Epidermal melanocyte (primary cell): ENCODE measurements at regions not wholly inside any gene's neighbourhood (a gene's known extent, or its start where the extent isn't known, plus 50 kb on each side); places are given as distances from the start of the nearest gene placed in this dataset.
"Not testable (repeated sequence)": the region's sequence is repeated elsewhere in the genome, so short reads cannot be mapped to it uniquely, and the experiment has no call there.

ENCODE experiments used
- DNase-seq: peaks from one replicate; pipeline ENCODE4 v3.0.0; 2011; ENCODE audit warnings: low spot score; ENCODE audit not compliant: insufficient read length

- no peak for DNase-seq
Measured at GRCh38 chr22:49676783-49677494, 150.7 kb downstream of the BRD1 start.

- no peak for DNase-seq
Measured at GRCh38 chr22:49676230-49676629, 151.4 kb downstream of the BRD1 start.

GRCh38 chr22:49674479-49675050, 153.1 kb downstream of the BRD1 start:
- no peak for DNase-seq

GRCh38 chr22:49673048-49673447, 154.6 kb downstream of the BRD1 start:
- no peak for DNase-seq

GRCh38 chr22:49672014-49672516, 155.6 kb downstream of the BRD1 start:
- no peak for DNase-seq

GRCh38 chr22:49671331-49672013, 156.2 kb downstream of the BRD1 start:
- no peak for DNase-seq

- DNase-seq: no peak
Measured at GRCh38 chr22:49670456-49671330, 157.0 kb downstream of the BRD1 start.

- not testable (repeated sequence) for DNase-seq
Measured at GRCh38 chr22:49669969-49670455, 157.7 kb downstream of the BRD1 start.

- DNase-seq: not testable (repeated sequence)
Measured at GRCh38 chr22:49669427-49669968, 158.2 kb downstream of the BRD1 start.

- DNase-seq: no peak
Measured at GRCh38 chr22:49668402-49668801, 159.3 kb downstream of the BRD1 start.

GRCh38 chr22:49667236-49667635, 160.4 kb downstream of the BRD1 start:
- DNase-seq: no peak

GRCh38 chr22:49666146-49666809, 161.4 kb downstream of the BRD1 start:
- DNase-seq: no peak

- DNase-seq: no peak
Measured at GRCh38 chr22:49664891-49665290, 162.8 kb downstream of the BRD1 start.

GRCh38 chr22:49664371-49664881, 163.2 kb downstream of the BRD1 start:
- no peak for DNase-seq

- no peak for DNase-seq
Measured at GRCh38 chr22:49663823-49664222, 163.8 kb downstream of the BRD1 start.

- no peak for DNase-seq
Measured at GRCh38 chr22:49663311-49663711, 164.4 kb downstream of the BRD1 start.

GRCh38 chr22:49662681-49663080, 165.0 kb downstream of the BRD1 start:
- DNase-seq: no peak

- DNase-seq: no peak
Measured at GRCh38 chr22:49660794-49661781, 166.6 kb downstream of the BRD1 start.

- DNase-seq: no peak
Measured at GRCh38 chr22:49660321-49660720, 167.4 kb downstream of the BRD1 start.
